Neural cell (in vitro differentiated cells): ENCODE measurements at regions not wholly inside any gene's neighbourhood (a gene's known extent, or its start where the extent isn't known, plus 50 kb on each side); places are given as distances from the start of the nearest gene placed in this dataset.

ENCODE experiments used
- H2AFZ ChIP-seq: fragments of 200-600, 300-800 bp; sonication (generic), shearing (Covaris generic); 2 replicates; pipeline ENCODE4 v1.6.0; 2014; ENCODE audit warnings: low read depth, mild to moderate bottlenecking, antibody characterized with exemption, low read length, moderate library complexity
- H3F3A ChIP-seq: fragments of 200-600 bp; shearing (Covaris generic); 2 replicates; pipeline ENCODE4 v1.6.1; 2016; ENCODE audit warnings: mild to moderate bottlenecking, moderate library complexity, mixed read lengths, antibody characterized with exemption, low read length; ENCODE audit not compliant: insufficient read depth, poor library complexity, severe bottlenecking
- H3K27ac ChIP-seq: fragments of 200-600, 300-800 bp; sonication (generic), shearing (Covaris generic); 2 replicates; pipeline ENCODE4 v1.5.1; 2014; ENCODE audit warnings: mild to moderate bottlenecking, low read length, moderate library complexity
- H3K27me3 ChIP-seq: fragments of 300-800, 200-600 bp; sonication (generic), shearing (Covaris generic); 2 replicates; pipeline ENCODE4 v1.6.0; 2014; ENCODE audit warnings: mild to moderate bottlenecking, low read depth, low read length, moderate library complexity; ENCODE audit not compliant: insufficient read depth
- H3K36me3 ChIP-seq: fragments of 300-800, 200-600 bp; sonication (generic), shearing (Covaris generic); 2 replicates; pipeline ENCODE4 v1.5.1; 2014; ENCODE audit warnings: mild to moderate bottlenecking, antibody characterized with exemption, low read length, moderate library complexity; ENCODE audit not compliant: insufficient read depth
- H3K4me2 ChIP-seq: fragments of 300-800, 200-600 bp; sonication (generic), shearing (Covaris generic); 2 replicates; pipeline ENCODE4 v1.6.0; 2014; ENCODE audit warnings: mild to moderate bottlenecking, low read length
- H3K4me3 ChIP-seq: fragments of 300-800, 200-600 bp; sonication (generic), shearing (Covaris generic); 2 replicates; pipeline ENCODE4 v1.5.1; 2014; ENCODE audit warnings: mild to moderate bottlenecking, low read length, moderate library complexity
- H3K79me2 ChIP-seq: fragments of 200-600 bp; shearing (Covaris generic); replicated peaks from 2 replicates; pipeline ENCODE4 v1.6.0; 2014; ENCODE audit warnings: mild to moderate bottlenecking, low read length, moderate library complexity; ENCODE audit not compliant: insufficient read depth
- H3K9ac ChIP-seq: fragments of 300-800, 200-600 bp; sonication (generic), shearing (Covaris generic); 2 replicates; pipeline ENCODE4 v1.6.1; 2016; ENCODE audit warnings: mild to moderate bottlenecking, low read length, mixed read lengths
- H3K9me2 ChIP-seq: fragments of 200-600 bp; shearing (Covaris generic); 2 replicates; pipeline ENCODE4 v1.6.1; 2016; ENCODE audit warnings: mild to moderate bottlenecking, low read length, mixed read lengths; ENCODE audit not compliant: insufficient read depth
- H3K9me3 ChIP-seq: fragments of 200-600, 300-800 bp; sonication (generic), shearing (Covaris generic); 2 replicates; pipeline ENCODE4 v1.6.1; 2016; ENCODE audit warnings: mild to moderate bottlenecking, mixed run types, low read length, moderate library complexity, mixed read lengths
- H4K20me1 ChIP-seq: fragments of 200-600 bp; shearing (Covaris generic); 2 replicates; pipeline ENCODE4 v1.6.1; 2016; ENCODE audit warnings: mild to moderate bottlenecking, mixed run types; ENCODE audit not compliant: insufficient read depth
- CTCF ChIP-seq: fragments of 450-650 bp; IDR thresholded peaks from 2 replicates; pipeline ENCODE4 v1.5.1; 2014; ENCODE audit warnings: antibody characterized with exemption, mild to moderate bottlenecking, moderate library complexity; ENCODE audit not compliant: poor library complexity, severe bottlenecking
- EP300 ChIP-seq: fragments of 450-650 bp; conservative IDR thresholded peaks from 2 replicates; pipeline ENCODE4 v1.6.1; 2014; ENCODE audit warnings: antibody characterized with exemption, mild to moderate bottlenecking, moderate library complexity; ENCODE audit not compliant: poor library complexity, severe bottlenecking
- EZH2 ChIP-seq: fragments of 200-600, 300-800 bp; shearing (Covaris generic), sonication (generic); IDR thresholded peaks from 2 replicates; pipeline ENCODE4 v1.6.1; 2014; ENCODE audit warnings: antibody characterized with exemption, low read length, borderline replicate concordance, mild to moderate bottlenecking; ENCODE audit not compliant: insufficient read depth, poor library complexity, severe bottlenecking
- MXI1 ChIP-seq: fragments of 450-650 bp; conservative IDR thresholded peaks from 2 replicates; pipeline ENCODE4 v1.6.1; 2014; ENCODE audit warnings: antibody characterized with exemption, mild to moderate bottlenecking; ENCODE audit not compliant: poor library complexity, severe bottlenecking
- POLR2AphosphoS5 ChIP-seq: IDR thresholded peaks from 2 replicates; pipeline ENCODE4 v1.6.1; 2012
- RAD21 ChIP-seq: fragments of 450-650 bp; conservative IDR thresholded peaks from 2 replicates; pipeline ENCODE4 v1.6.1; 2014; ENCODE audit warnings: antibody characterized with exemption, mild to moderate bottlenecking, moderate library complexity
- REST ChIP-seq: IDR thresholded peaks from 2 replicates; pipeline ENCODE4 v1.6.1; 2012; ENCODE audit warnings: borderline replicate concordance
- SMC3 ChIP-seq: fragments of 450-650 bp; conservative IDR thresholded peaks from 2 replicates; pipeline ENCODE4 v1.6.1; 2014; ENCODE audit warnings: antibody characterized with exemption, mild to moderate bottlenecking, moderate library complexity; ENCODE audit not compliant: poor library complexity
- TAF1 ChIP-seq: IDR thresholded peaks from 2 replicates; pipeline ENCODE4 v1.6.1; 2012; ENCODE audit warnings: low read depth

- Histone ChIP-seq H4K20me1 (no peaks in the 10 kb centered on the region), H3K27me3 (no peaks in the 10 kb centered on the region), H3K9me2 (no peaks in the 10 kb centered on the region), H3K79me2 (no peaks in the 10 kb centered on the region), H3F3A (no peaks in the 10 kb centered on the region), H3K36me3 (no peaks in the 10 kb centered on the region), H3K4me3 (no peak overlapping the region), H3K27ac (no peak overlapping the region), H2AFZ (no peak overlapping the region), H3K4me2 (no peak overlapping the region), H3K9me3 (no peaks in the 10 kb centered on the region), H3K9ac (no peak overlapping the region)
- TF ChIP-seq CTCF (no peak), EZH2 (no peak), SMC3 (no peak), REST (no peak), MXI1 (no peak), TAF1 (no peak), RAD21 (no peak), POLR2AphosphoS5 (no peak), EP300 (no peak)
Observed at GRCh38 chr13:44694291-44694690, 118.2 kb upstream of the TSC22D1 start.

- Histone ChIP-seq H3K9ac (no peak overlapping the region), H3F3A (no peaks in the 10 kb centered on the region), H3K4me2 (no peak overlapping the region), H3K36me3 (no peaks in the 10 kb centered on the region), H3K79me2 (no peaks in the 10 kb centered on the region), H2AFZ (no peak overlapping the region), H3K9me3 (no peaks in the 10 kb centered on the region), H3K27me3 (no peaks in the 10 kb centered on the region), H3K9me2 (no peaks in the 10 kb centered on the region), H3K27ac (no peak overlapping the region), H3K4me3 (no peak overlapping the region), H4K20me1 (no peaks in the 10 kb centered on the region)
- TF ChIP-seq MXI1 (no peak), RAD21 (no peak), POLR2AphosphoS5 (no peak), EZH2 (no peak), TAF1 (no peak), CTCF (no peak), REST (no peak), EP300 (no peak), SMC3 (no peak)
Observed at GRCh38 chr13:44693156-44693764, 117.1 kb upstream of the TSC22D1 start.
